SK-N-SH treated with all-trans-retinoic acid at 6 μM for 48 hours (cell line): ENCODE measurements at regions not wholly inside any gene's neighbourhood (a gene's known extent, or its start where the extent isn't known, plus 50 kb on each side); places are given as distances from the start of the nearest gene placed in this dataset.

Experiments used
- ATAC-seq: fragments of 200-7000 bp; cut with Tn5 transposase; 3 replicates; pipeline ENCODE4 v1.9.1; 2020; ENCODE audit warnings: mild to moderate bottlenecking, moderate library complexity
- ARNTL ChIP-seq: fragments of 450-650 bp; formaldehyde crosslinking; IDR thresholded peaks from 2 replicates; pipeline ENCODE4 v1.5.0; 2020; ENCODE audit warnings: low read depth, mild to moderate bottlenecking, moderate library complexity, borderline replicate concordance
- BACH2 ChIP-seq: fragments of 250-450 bp; sonication (Bioruptor Pico); IDR thresholded peaks from 2 replicates; pipeline ENCODE4 v1.9.0; 2021; ENCODE audit warnings: mild to moderate bottlenecking, borderline replicate concordance
- CREB5 ChIP-seq: fragments of 250-450 bp; sonication (Bioruptor Pico); IDR thresholded peaks from 2 replicates; pipeline ENCODE4 v1.5.1; 2020; ENCODE audit warnings: low read depth, mild to moderate bottlenecking, moderate library complexity
- CSDC2 ChIP-seq: fragments of 250-450 bp; sonication (Bioruptor Pico); IDR thresholded peaks from 2 replicates; pipeline ENCODE4 v1.5.0; 2020; ENCODE audit warnings: mild to moderate bottlenecking, moderate library complexity
- CSRNP3 ChIP-seq: fragments of 250-450 bp; sonication (Bioruptor Pico); IDR thresholded peaks from 2 replicates; pipeline ENCODE4 v1.5.1; 2021; ENCODE audit warnings: mild to moderate bottlenecking, moderate library complexity
- ESRRG ChIP-seq: fragments of 250-450 bp; sonication (Bioruptor Pico); IDR thresholded peaks from 2 replicates; pipeline ENCODE4 v1.6.1; 2021; ENCODE audit warnings: mild to moderate bottlenecking
- GLIS3 ChIP-seq: fragments of 250-450 bp; sonication (Bioruptor Pico); IDR thresholded peaks from 2 replicates; pipeline ENCODE4 v1.5.0; 2020; ENCODE audit warnings: mild to moderate bottlenecking, moderate library complexity
- OSR1 ChIP-seq: fragments of 250-450 bp; sonication (Bioruptor Pico); IDR thresholded peaks from 2 replicates; pipeline ENCODE4 v1.8.0; 2022; ENCODE audit warnings: moderate library complexity, mild to moderate bottlenecking, inconsistent platforms
- PATZ1 ChIP-seq: fragments of 250-450 bp; sonication (Bioruptor Pico); IDR thresholded peaks from 2 replicates; pipeline ENCODE4 v1.8.0; 2020; ENCODE audit warnings: mild to moderate bottlenecking, moderate library complexity, borderline replicate concordance
- POU6F1 ChIP-seq: fragments of 250-450 bp; sonication (Bioruptor Pico); IDR thresholded peaks from 2 replicates; pipeline ENCODE4 v1.8.0; 2021; ENCODE audit warnings: low read depth, mild to moderate bottlenecking, moderate library complexity, borderline replicate concordance
- PPARA ChIP-seq: fragments of 250-450 bp; sonication (Bioruptor Pico); IDR thresholded peaks from 2 replicates; pipeline ENCODE4 v1.5.0; 2020; ENCODE audit warnings: mild to moderate bottlenecking, borderline replicate concordance
- RARB ChIP-seq: fragments of 250-450 bp; sonication (Bioruptor Pico); IDR thresholded peaks from 2 replicates; pipeline ENCODE4 v1.8.0; 2021; ENCODE audit warnings: mild to moderate bottlenecking, moderate library complexity
- SNAI2 ChIP-seq: fragments of 250-450 bp; sonication (Bioruptor Pico); IDR thresholded peaks from 2 replicates; pipeline ENCODE4 v1.5.0; 2020; ENCODE audit warnings: mild to moderate bottlenecking, moderate library complexity
- TCF4 ChIP-seq: fragments of 250-450 bp; sonication (Bioruptor Pico); IDR thresholded peaks from 2 replicates; pipeline ENCODE4 v1.8.0; 2021; ENCODE audit warnings: mild to moderate bottlenecking, moderate library complexity, borderline replicate concordance
- TSHZ2 ChIP-seq: fragments of 250-450 bp; sonication (Bioruptor Pico); IDR thresholded peaks from 2 replicates; pipeline ENCODE4 v1.5.0; 2020; ENCODE audit warnings: mild to moderate bottlenecking, moderate library complexity
- ZC3H10 ChIP-seq: fragments of 250-450 bp; sonication (Bioruptor Pico); IDR thresholded peaks from 2 replicates; pipeline ENCODE4 v1.5.1; 2021; ENCODE audit warnings: mild to moderate bottlenecking, moderate library complexity
- ZFP30 ChIP-seq: fragments of 450-650 bp; formaldehyde crosslinking; IDR thresholded peaks from 2 replicates; pipeline ENCODE4 v1.5.0; 2022; ENCODE audit warnings: mild to moderate bottlenecking, moderate library complexity
- ZNF70 ChIP-seq: fragments of 450-650 bp; formaldehyde crosslinking; IDR thresholded peaks from 2 replicates; pipeline ENCODE4 v1.5.0; 2020; ENCODE audit warnings: mild to moderate bottlenecking, moderate library complexity
- ZNF8 ChIP-seq: fragments of 450-650 bp; formaldehyde crosslinking; IDR thresholded peaks from 2 replicates; pipeline ENCODE4 v1.5.0; 2020; ENCODE audit warnings: mild to moderate bottlenecking, moderate library complexity

- ATAC-seq: no peak
- TF ChIP-seq TCF4 (CRISPR knock-in tag): no peak
- TF ChIP-seq ZC3H10 (CRISPR knock-in tag): no peak
- TF ChIP-seq ARNTL (CRISPR knock-in tag): no peak
- TF ChIP-seq OSR1 (CRISPR knock-in tag): no peak
- no peak for TF ChIP-seq RARB (CRISPR knock-in tag)
- no peak for TF ChIP-seq ZFP30 (CRISPR knock-in tag)
Measured at GRCh38 chr1:208895820-208896219, 651.6 kb upstream of the PLXNA2 start.

GRCh38 chr1:208896768-208897167 lies 652.6 kb upstream of the PLXNA2 start:
- TF ChIP-seq POU6F1 (CRISPR knock-in tag) (no peak), ZNF8 (CRISPR knock-in tag) (peak; percentile 98)
- no peak for ATAC-seq

GRCh38 chr1:208899438-208899837 lies 655.3 kb upstream of the PLXNA2 start:
- no peak for ATAC-seq
- TF ChIP-seq PPARA (CRISPR knock-in tag): no peak
- no peak for TF ChIP-seq ESRRG (CRISPR knock-in tag)
- no peak for TF ChIP-seq POU6F1 (CRISPR knock-in tag)
- TF ChIP-seq TSHZ2 (CRISPR knock-in tag): no peak

- TF ChIP-seq ZNF70 (CRISPR knock-in tag) (no peak), SNAI2 (CRISPR knock-in tag) (no peak), PPARA (CRISPR knock-in tag) (no peak), ZFP30 (CRISPR knock-in tag) (no peak), PATZ1 (no peak)
- TF ChIP-seq, all 23 proteins: peak for 0
- no peak for ATAC-seq
Measured at GRCh38 chr1:208903251-208903905, 659.2 kb upstream of the PLXNA2 start.

GRCh38 chr1:208907790-208908189 lies 663.6 kb upstream of the PLXNA2 start:
- no peak for TF ChIP-seq CSRNP3
- no peak for TF ChIP-seq RARB (CRISPR knock-in tag)
- TF ChIP-seq GLIS3 (CRISPR knock-in tag): no peak
- no peak for TF ChIP-seq ESRRG (CRISPR knock-in tag)
- TF ChIP-seq TSHZ2 (CRISPR knock-in tag): no peak
- no peak for TF ChIP-seq ZFP30 (CRISPR knock-in tag)
- TF ChIP-seq BACH2 (CRISPR knock-in tag): no peak
- TF ChIP-seq CREB5 (CRISPR knock-in tag): no peak
- TF ChIP-seq CSDC2 (CRISPR knock-in tag): no peak
- TF ChIP-seq PPARA (CRISPR knock-in tag): no peak
- ATAC-seq: no peak
